Fibroblast of pulmonary artery (primary cell): ENCODE measurements at regions not wholly inside any gene's neighbourhood (a gene's known extent, or its start where the extent isn't known, plus 50 kb on each side); places are given as distances from the start of the nearest gene placed in this dataset.

Source experiments
- DNase-seq: peaks from one replicate; pipeline ENCODE4 v3.0.0-alpha.2; 2010; ENCODE audit warnings: low read depth
- H3K4me3 ChIP-seq: replicated peaks from 2 replicates; pipeline ENCODE4 v1.5.1; 2011; ENCODE audit warnings: low read depth, mild to moderate bottlenecking, control low read depth, low read length, moderate library complexity
- TF ChIP-seq, protein P1 (sequence below): IDR thresholded peaks from 2 replicates; pipeline ENCODE4 v1.5.1; 2011; ENCODE audit warnings: mild to moderate bottlenecking, control low read depth, low read length, inconsistent platforms; ENCODE audit errors: missing control alignments

DNA sequence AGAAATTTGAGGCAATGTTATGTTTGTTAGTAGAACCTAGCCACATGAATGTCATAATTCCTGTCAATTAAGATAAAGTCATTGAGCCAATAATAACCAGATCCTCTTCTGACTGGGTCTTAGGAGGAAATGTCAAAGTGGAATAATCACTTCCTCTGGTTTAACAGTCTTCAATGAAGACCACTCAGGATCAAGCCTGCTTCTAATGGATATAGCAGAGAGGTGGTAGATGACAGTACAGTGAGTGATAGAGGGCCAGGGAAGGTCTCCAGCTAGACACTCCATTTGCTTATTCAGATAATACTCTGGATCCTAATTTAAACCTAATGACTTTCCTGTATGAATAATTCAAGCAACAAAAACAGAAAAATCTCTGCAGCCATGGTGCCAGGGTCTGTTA, 474.2 kb downstream of the DNAH5 start:
- H3K4me3 ChIP-seq: no peak overlapping the region
- no peak for DNase-seq
- TF ChIP-seq, protein P1, sequence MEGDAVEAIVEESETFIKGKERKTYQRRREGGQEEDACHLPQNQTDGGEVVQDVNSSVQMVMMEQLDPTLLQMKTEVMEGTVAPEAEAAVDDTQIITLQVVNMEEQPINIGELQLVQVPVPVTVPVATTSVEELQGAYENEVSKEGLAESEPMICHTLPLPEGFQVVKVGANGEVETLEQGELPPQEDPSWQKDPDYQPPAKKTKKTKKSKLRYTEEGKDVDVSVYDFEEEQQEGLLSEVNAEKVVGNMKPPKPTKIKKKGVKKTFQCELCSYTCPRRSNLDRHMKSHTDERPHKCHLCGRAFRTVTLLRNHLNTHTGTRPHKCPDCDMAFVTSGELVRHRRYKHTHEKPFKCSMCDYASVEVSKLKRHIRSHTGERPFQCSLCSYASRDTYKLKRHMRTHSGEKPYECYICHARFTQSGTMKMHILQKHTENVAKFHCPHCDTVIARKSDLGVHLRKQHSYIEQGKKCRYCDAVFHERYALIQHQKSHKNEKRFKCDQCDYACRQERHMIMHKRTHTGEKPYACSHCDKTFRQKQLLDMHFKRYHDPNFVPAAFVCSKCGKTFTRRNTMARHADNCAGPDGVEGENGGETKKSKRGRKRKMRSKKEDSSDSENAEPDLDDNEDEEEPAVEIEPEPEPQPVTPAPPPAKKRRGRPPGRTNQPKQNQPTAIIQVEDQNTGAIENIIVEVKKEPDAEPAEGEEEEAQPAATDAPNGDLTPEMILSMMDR: no peak

DNA sequence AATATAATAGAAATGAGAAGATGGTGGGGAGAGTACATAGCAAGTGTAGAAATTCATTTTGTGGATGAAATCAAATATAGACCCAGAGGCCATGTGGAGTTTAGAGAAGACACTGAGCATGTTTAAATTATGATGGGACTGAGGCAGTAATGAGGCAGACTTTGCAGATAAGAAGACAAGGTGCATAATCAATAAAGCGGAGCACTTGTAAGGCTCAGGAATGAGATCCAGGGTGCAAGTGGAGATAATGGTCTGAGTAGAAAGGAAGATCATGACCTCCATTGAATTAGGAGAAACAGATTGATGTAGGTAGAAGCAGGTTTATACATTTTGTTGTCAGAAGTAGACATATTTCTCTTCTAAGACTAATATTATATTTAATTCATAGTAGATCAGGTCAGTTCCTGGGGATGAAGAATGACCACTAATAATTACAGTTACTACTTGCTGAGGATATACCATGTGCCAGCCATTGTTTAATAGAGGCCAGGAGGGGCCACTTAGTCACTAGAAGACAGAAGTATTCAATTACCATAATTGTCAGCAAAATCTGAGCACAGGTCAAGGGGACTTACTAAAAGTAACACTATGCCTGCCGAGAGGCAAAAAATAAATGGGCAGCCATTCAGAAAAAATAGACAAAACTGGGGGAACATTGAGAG, 479.8 kb downstream of the DNAH5 start:
- TF ChIP-seq, protein P1: no peak
- no peak for DNase-seq
- H3K4me3 ChIP-seq: no peak overlapping the region

DNA sequence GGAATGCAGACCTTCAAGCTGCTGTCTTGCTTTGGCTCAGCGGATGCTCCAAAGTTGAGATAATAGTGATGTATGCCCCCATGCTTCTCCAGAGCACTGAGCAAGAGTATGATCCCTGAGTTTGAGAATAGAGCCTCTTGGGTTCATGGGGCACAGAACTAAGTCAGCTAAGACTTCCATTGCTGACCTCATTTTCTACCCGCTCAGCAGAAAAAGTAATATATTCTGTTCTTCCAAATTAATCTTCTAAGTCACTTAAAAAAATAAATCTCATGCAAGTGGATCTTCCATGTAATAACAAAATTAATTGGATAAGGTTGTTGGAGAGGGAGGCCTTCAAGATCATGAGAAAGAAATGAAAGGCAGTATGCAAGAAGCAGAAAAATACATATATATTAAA, 483.9 kb downstream of the DNAH5 start:
- TF ChIP-seq, protein P1: no peak
- no peak overlapping the region for H3K4me3 ChIP-seq

DNA sequence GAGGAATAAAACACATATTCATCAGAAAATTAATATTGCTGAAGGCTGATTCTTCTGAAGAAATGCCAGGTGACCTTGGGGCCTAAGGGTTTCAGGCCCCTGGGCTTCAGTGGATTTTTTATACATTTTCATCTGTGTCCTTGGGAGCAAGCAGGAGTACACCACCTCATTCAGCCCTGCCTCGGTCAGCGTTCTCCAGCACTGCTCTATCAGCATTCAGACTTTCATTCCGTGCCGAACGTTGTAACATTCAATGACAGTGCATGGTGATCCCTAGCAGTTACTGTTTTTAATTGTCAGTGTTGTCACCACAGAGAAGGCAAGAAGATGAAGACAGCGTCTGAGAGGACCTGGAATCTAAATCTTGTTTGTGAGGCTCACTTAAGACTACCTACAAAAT, 490.4 kb downstream of the DNAH5 start:
- no peak for DNase-seq
- no peak overlapping the region for H3K4me3 ChIP-seq
- TF ChIP-seq, protein P1: no peak

More for the DNA sequence above, 483.9 kb downstream of the DNAH5 start:
- no peak for DNase-seq

DNA sequence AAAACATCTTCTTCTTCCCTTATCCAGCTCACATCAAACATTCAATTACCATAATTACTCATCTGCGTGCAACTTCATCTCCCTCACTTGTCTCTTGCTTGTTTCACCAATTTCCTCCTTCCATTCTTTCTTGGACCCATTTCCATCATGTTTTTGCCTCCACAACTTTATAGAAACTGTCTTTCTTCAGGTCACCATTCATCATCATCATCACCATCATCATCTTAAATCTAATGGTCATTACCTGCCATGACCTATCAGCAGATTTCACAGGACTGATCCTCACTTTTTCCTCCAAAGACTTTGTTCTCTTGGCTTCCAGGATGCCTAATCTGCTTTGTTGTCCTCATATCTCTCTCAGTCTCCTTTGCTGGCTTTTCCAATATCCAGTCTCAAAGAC, 495.6 kb downstream of the DNAH5 start:
- H3K4me3 ChIP-seq: no peak overlapping the region
- DNase-seq: no peak
- TF ChIP-seq, protein P1: no peak

DNA sequence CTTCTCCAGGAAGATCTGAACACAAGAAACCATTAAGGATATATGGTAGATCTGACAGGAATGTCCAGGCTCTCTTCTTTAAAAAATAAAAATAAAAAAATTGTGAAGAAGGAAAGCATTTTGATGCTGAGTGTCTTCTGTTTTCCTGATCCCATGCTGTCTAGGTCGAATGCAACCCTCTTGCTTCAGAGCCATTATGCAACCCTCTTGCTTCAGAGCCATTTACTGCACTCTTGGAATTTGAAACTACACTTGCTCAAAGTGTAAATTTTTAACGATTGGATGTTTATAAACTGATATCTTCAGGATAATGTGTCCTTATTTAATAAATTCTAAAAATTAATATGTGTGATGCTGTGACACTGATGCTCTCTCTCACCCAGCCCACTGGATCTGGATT, 505.1 kb downstream of the DNAH5 start:
- no peak overlapping the region for H3K4me3 ChIP-seq
- DNase-seq: no peak
- TF ChIP-seq, protein P1: no peak
